ENCODE measurements at regions not wholly inside any gene's neighbourhood (a gene's known extent, or its start where the extent isn't known, plus 50 kb on each side); places are given as distances from the start of the nearest gene placed in this dataset.
A peak's percentile ranks its signal among the peaks of the same experiment; 100 is the strongest.

- no peak for DNase-seq (ENCODE audit: low read depth)
- H3K4me3 ChIP-seq (ENCODE audit: low read depth, low read length), result no peak overlapping the region
- TF ChIP-seq CTCF (conservative IDR thresholded peaks at IDR 0.05; ENCODE audit: low read depth, low read length), result no peak
Observed at GRCh38 chr6:40915165-40915564, 123.9 kb downstream of the UNC5CL start.

GRCh38 chr6:40914005-40914404 is 125.0 kb downstream of the UNC5CL start:
- no peak for TF ChIP-seq CTCF (conservative IDR thresholded peaks at IDR 0.05; ENCODE audit: low read depth, low read length)
- no peak for DNase-seq (ENCODE audit: low read depth)
- no peak overlapping the region for H3K4me3 ChIP-seq (ENCODE audit: low read depth, low read length)

- no peak overlapping the region for H3K4me3 ChIP-seq (ENCODE audit: low read depth, low read length)
- DNase-seq (ENCODE audit: low read depth), result no peak
- TF ChIP-seq CTCF (conservative IDR thresholded peaks at IDR 0.05; ENCODE audit: low read depth, low read length), result peak; percentile 69
Observed at GRCh38 chr6:40912158-40912946, 126.7 kb downstream of the UNC5CL start.

- no peak for DNase-seq (ENCODE audit: low read depth)
- H3K4me3 ChIP-seq (ENCODE audit: low read depth, low read length), result no peak overlapping the region
- TF ChIP-seq CTCF (conservative IDR thresholded peaks at IDR 0.05; ENCODE audit: low read depth, low read length), result no peak
Observed at GRCh38 chr6:40910260-40910893, 128.6 kb downstream of the UNC5CL start.

- TF ChIP-seq CTCF (conservative IDR thresholded peaks at IDR 0.05; ENCODE audit: low read depth, low read length), result no peak
- no peak for DNase-seq (ENCODE audit: low read depth)
- H3K4me3 ChIP-seq (ENCODE audit: low read depth, low read length), result no peak overlapping the region
Observed at GRCh38 chr6:40909811-40910210, 129.2 kb downstream of the UNC5CL start.

- H3K4me3 ChIP-seq (ENCODE audit: low read depth, low read length), result no peak overlapping the region
- peak; percentile 81 for DNase-seq (ENCODE audit: low read depth)
- TF ChIP-seq CTCF (conservative IDR thresholded peaks at IDR 0.05; ENCODE audit: low read depth, low read length), result no peak
Observed at GRCh38 chr6:40907198-40907701, 131.8 kb downstream of the UNC5CL start.
